ENCODE measurements at regions not wholly inside any gene's neighbourhood (a gene's known extent, or its start where the extent isn't known, plus 50 kb on each side); places are given as distances from the start of the nearest gene placed in this dataset.

DNA sequence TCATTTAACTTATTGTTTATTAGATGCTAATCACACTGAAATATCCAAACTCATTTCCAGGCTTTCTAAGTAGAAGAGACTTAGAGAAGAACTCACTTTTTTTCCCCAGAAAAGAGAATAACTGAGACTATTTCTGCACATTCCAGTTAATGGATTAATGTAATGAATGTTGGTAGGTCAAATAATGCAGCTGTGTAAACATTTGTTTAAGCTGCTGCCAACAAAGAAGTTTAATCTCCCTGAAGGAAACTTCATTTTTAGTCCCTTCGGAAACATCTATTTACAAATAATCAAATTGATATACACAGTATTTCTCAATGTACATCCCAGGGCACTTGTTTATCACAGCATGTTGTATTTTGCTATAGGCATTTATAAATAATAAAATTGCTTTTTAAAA lies 126.9 kb downstream of the KCNS3 start:
- TF ChIP-seq, protein P1, sequence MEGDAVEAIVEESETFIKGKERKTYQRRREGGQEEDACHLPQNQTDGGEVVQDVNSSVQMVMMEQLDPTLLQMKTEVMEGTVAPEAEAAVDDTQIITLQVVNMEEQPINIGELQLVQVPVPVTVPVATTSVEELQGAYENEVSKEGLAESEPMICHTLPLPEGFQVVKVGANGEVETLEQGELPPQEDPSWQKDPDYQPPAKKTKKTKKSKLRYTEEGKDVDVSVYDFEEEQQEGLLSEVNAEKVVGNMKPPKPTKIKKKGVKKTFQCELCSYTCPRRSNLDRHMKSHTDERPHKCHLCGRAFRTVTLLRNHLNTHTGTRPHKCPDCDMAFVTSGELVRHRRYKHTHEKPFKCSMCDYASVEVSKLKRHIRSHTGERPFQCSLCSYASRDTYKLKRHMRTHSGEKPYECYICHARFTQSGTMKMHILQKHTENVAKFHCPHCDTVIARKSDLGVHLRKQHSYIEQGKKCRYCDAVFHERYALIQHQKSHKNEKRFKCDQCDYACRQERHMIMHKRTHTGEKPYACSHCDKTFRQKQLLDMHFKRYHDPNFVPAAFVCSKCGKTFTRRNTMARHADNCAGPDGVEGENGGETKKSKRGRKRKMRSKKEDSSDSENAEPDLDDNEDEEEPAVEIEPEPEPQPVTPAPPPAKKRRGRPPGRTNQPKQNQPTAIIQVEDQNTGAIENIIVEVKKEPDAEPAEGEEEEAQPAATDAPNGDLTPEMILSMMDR (conservative IDR thresholded peaks at IDR 0.05 in 1 of 2, IDR thresholded peaks at IDR 0.05 in 1 of 2; ENCODE audit: extremely low read depth in 1 of 2, insufficient read depth in 1 of 2, low read depth in 1 of 2, low read length in 2 of 2), result no peak
- TF ChIP-seq EZH2 (IDR thresholded peaks at IDR 0.05; ENCODE audit: borderline replicate concordance, low read length), result no peak
